HepG2 (cell line): ENCODE measurements at regions not wholly inside any gene's neighbourhood (a gene's known extent, or its start where the extent isn't known, plus 50 kb on each side); places are given as distances from the start of the nearest gene placed in this dataset.

Experiments
- ATAC-seq: fragments of 200-7000 bp; cut with Tn5 transposase; 3 replicates; pipeline ENCODE4 v1.9.1; 2020; ENCODE audit warnings: mild to moderate bottlenecking, moderate library complexity
- BruUV-seq: library from RNA; stranded (reverse); fragments of 400-500 nt; replicated peaks from 2 replicates; lab custom pipeline; 2021; lab: Mats Ljungman, UMichigan
- CTCF ChIA-PET: fragments of 300-600 bp; formaldehyde crosslinking; extraction: SDS; loops from one replicate; lab custom pipeline; 2021; ENCODE audit warnings: low total read pairs, inconsistent platforms, low intra/inter-chr PET ratio; lab: Yijun Ruan, JAX
- POLR2A ChIA-PET: fragments of 350-600 bp; sonication (Branson Sonifier 250); formaldehyde crosslinking; loops from one replicate; lab custom pipeline; 2020; ENCODE audit warnings: antibody characterized with exemption, inconsistent platforms; lab: Yijun Ruan, JAX
- DNase-seq: peaks from one replicate; pipeline ENCODE4 v3.0.0-alpha.2; 2015; ENCODE audit warnings: low spot score
- FAIRE-seq: peaks from 3 replicates; lab custom pipeline; 2011; peaks lifted over from hg19 to GRCh38; lab: Jason Lieb, UNC
- H2AFZ ChIP-seq: one replicate; pipeline ENCODE4 v1.6.1; 2011; ENCODE audit warnings: low read length, inconsistent platforms
- H3K27ac ChIP-seq: fragments of 300-600 bp; 3 replicates; pipeline ENCODE4 v1.8.0; 2011; ENCODE audit warnings: mixed run types, mild to moderate bottlenecking, mixed read lengths, low read length, inconsistent platforms; ENCODE audit not compliant: insufficient read depth; ENCODE audit errors: extremely low read length
- H3K27me3 ChIP-seq, 2 experiments: fragments of 200-600 bp in 1 of 2; 2 replicates in 1 of 2; 3 replicates in 1 of 2; pipeline versions ENCODE4 v1.6.0 to v1.8.0; 2011; ENCODE audit warnings: low read length in 2 of 2, mild to moderate bottlenecking in 2 of 2, moderate library complexity in 2 of 2, inconsistent platforms in 1 of 2; ENCODE audit not compliant: insufficient read depth in 2 of 2, control insufficient read depth in 1 of 2
- H3K36me3 ChIP-seq, 2 experiments: fragments of 200-600 bp in 1 of 2; replicated peaks in 1 of 2; 2 replicates in 1 of 2; 3 replicates in 1 of 2; pipeline versions ENCODE4 v1.5.1 to v1.8.0; 2011; ENCODE audit warnings: low read length in 2 of 2, inconsistent platforms in 1 of 2; ENCODE audit not compliant: insufficient read depth in 2 of 2, control insufficient read depth in 1 of 2
- H3K4me1 ChIP-seq: 2 replicates; pipeline ENCODE4 v1.5.1; 2012; ENCODE audit warnings: low read length, inconsistent platforms; ENCODE audit not compliant: insufficient read depth
- H3K4me2 ChIP-seq: 2 replicates; pipeline ENCODE4 v1.6.0; 2011; ENCODE audit warnings: low read depth, low read length, inconsistent platforms
- H3K4me3 ChIP-seq, 3 experiments: fragments of 200-600 bp in 1 of 3; sonication (generic), shearing (Covaris generic) in 1 of 3; replicated peaks in 1 of 3; 2 replicates each; pipeline ENCODE4 v1.5.1; 2011 to 2016; ENCODE audit warnings: low read length in 3 of 3, inconsistent platforms in 2 of 3, low read depth in 2 of 3, mild to moderate bottlenecking in 2 of 3, control low read depth in 1 of 3, mixed read lengths in 1 of 3; ENCODE audit not compliant: insufficient read depth in 1 of 3
- H3K79me2 ChIP-seq: one replicate; pipeline ENCODE4 v1.6.1; 2011; ENCODE audit warnings: low read length, inconsistent platforms; ENCODE audit not compliant: insufficient read depth
- H3K9ac ChIP-seq: 2 replicates; pipeline ENCODE4 v1.6.0; 2011; ENCODE audit warnings: mild to moderate bottlenecking, low read depth, low read length, inconsistent platforms; ENCODE audit not compliant: insufficient read depth
- H3K9me3 ChIP-seq: 2 replicates; pipeline ENCODE4 v1.5.1; 2012; ENCODE audit warnings: mild to moderate bottlenecking, low read length
- H4K20me1 ChIP-seq: 2 replicates; pipeline ENCODE4 v1.6.0; 2011; ENCODE audit warnings: inconsistent platforms, mild to moderate bottlenecking, low read length, moderate library complexity; ENCODE audit not compliant: insufficient read depth
- ARHGAP35 ChIP-seq: sonication (generic); formaldehyde crosslinking; IDR thresholded peaks from 2 replicates; pipeline ENCODE4 v1.9.0; 2022; ENCODE audit warnings: mild to moderate bottlenecking, inconsistent platforms, moderate library complexity, missing genetic modification reagents, borderline replicate concordance
- CBFB ChIP-seq: sonication (generic); formaldehyde crosslinking; IDR thresholded peaks from 2 replicates; pipeline ENCODE4 v1.4.0; 2020; ENCODE audit warnings: missing genetic modification reagents
- CREM ChIP-seq, 2 experiments: sonication (generic) in 1 of 2; formaldehyde crosslinking in 1 of 2; IDR thresholded peaks; 2 replicates each; pipeline versions ENCODE4 v1.4.0 to v1.6.1; 2016 to 2020; ENCODE audit warnings: antibody characterized with exemption in 1 of 2, mild to moderate bottlenecking in 1 of 2, missing genetic modification reagents in 1 of 2
- MNT ChIP-seq: fragments of 450-650 bp; IDR thresholded peaks from 2 replicates; pipeline ENCODE4 v1.6.1; 2016
- SAP130 ChIP-seq: IDR thresholded peaks from 2 replicates; pipeline ENCODE4 v1.6.1; 2016; ENCODE audit warnings: low read depth
- TFDP2 ChIP-seq: sonication (generic); formaldehyde crosslinking; IDR thresholded peaks from 2 replicates; pipeline ENCODE4 v1.4.0; 2020; ENCODE audit warnings: missing genetic modification reagents
- ZGPAT ChIP-seq: IDR thresholded peaks from 2 replicates; pipeline ENCODE4 v1.6.1; 2016; ENCODE audit warnings: mild to moderate bottlenecking
- ZNF292 ChIP-seq: sonication (generic); formaldehyde crosslinking; IDR thresholded peaks from 2 replicates; pipeline ENCODE4 v1.8.1; 2022; ENCODE audit warnings: mild to moderate bottlenecking, low read depth, missing genetic modification reagents, borderline replicate concordance
- WGBS: methylation state at CpG from one replicate; pipeline ENCODE4 v1.1.6; 2017; ENCODE audit warnings: low lambda C conversion rate; 5-methylcytosine and 5-hydroxymethylcytosine counted together
- in situ Hi-C: cut with HindIII; loops from 2 replicates; pipeline ENCODE4 v1.10.0; 2017; ENCODE audit warnings: low pct_unique_long_range_greater_than_20kb; ENCODE audit not compliant: extremely low pct_ligation_motif_present
- intact Hi-C: fragments of 100-400 bp; cut with micrococcal nuclease; formaldehyde crosslinking; loops from one replicate; pipeline ENCODE4 v1.10.0; 2022; ENCODE audit not compliant: unreplicated experiment

GRCh38 chrX:40966213-40966820, 118.9 kb upstream of the USP9X start (continued):
- TF ChIP-seq MNT (no peak), CREM (IDR thresholded peaks at IDR 0.05) (no peak), CREM (CRISPR knock-in tag; IDR thresholded peaks at IDR 0.05) (no peak)

DNA sequence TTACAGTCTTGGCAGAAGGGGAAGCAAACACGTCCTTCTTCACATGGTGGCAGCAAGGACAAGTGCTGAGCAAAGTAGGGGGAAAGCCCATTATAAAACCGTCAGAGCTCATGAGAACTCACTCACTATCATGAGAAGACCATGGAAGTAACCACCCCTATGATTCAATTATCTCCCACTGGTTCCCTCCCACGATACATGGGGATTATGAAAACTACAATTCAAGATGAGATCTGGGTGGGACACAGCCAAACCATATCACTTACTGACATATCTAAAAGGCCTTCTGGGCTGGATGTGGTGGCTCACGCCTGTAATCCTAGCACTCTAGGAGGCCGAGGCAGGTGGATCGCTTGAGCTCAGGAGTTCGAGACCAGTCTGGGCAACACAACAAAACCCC, 117.1 kb upstream of the USP9X start:
- Histone ChIP-seq H3K79me2 (no peaks in the 10 kb centered on the region), H3K27me3 (no peaks in the 10 kb centered on the region), H3K27ac (no peak overlapping the region), H3K9me3 (no peaks in the 10 kb centered on the region; the same call in 1 of the 2 replicates), H3K9ac (no peak overlapping the region), H3K4me1 (peaks cover 24% of the 10 kb centered on the region), H2AFZ (no peak overlapping the region), H3K4me2 (no peak overlapping the region), H4K20me1 (no peaks in the 10 kb centered on the region), H3K36me3 (no peaks in the 10 kb centered on the region), H3K4me3 (no peak overlapping the region)
- no peak for ATAC-seq
- 83% methylated on average over 3 of the region's 7 CpGs for WGBS
- ChIA-PET CTCF (no interaction called here), POLR2A (no interaction called here)
- TF ChIP-seq CBFB (CRISPR knock-in tag) (no peak), TFDP2 (no peak), ZNF292 (no peak), ARHGAP35 (CRISPR knock-in tag) (no peak), ZGPAT (CRISPR knock-in tag) (no peak), SAP130 (CRISPR knock-in tag) (no peak)
- no TSS peak for BruUV-seq
- FAIRE-seq = no peak
- in situ Hi-C loops = no loop called here
- DNase-seq = no peak
- intact Hi-C loops = no loop called here
